ENCODE measurements at regions not wholly inside any gene's neighbourhood (a gene's known extent, or its start where the extent isn't known, plus 50 kb on each side); places are given as distances from the start of the nearest gene placed in this dataset.

DNA sequence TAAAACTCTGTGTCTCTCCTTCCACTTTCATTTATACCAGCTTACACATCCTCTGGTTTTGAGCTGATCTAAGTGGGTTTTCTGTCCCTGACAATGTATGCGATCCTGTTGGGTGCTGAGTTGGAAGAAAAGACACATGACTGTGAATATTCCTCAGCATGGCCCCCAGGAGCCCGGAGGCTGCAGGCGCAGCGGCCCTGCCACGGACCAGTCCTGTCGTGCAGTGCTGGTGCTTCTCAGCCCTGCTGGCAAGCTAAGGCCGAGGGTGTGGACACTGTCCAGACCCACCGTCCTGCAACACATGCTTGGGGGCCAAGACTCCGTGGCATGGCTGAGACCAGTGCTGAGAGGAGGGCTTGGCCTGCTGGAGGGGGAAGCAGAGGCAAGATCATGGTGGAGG is 328.9 kb upstream of the IRX2 start:
- Histone ChIP-seq H4K20me1 (ENCODE audit: insufficient read depth, low read length) (no peaks in the 10 kb centered on the region), H3K4me2 (replicated peaks; ENCODE audit: extremely low read depth, low read length, poor library complexity, severe bottlenecking) (no peak overlapping the region), H3K79me2 (ENCODE audit: insufficient read depth, low read length) (no peaks in the 10 kb centered on the region), H3K27ac (ENCODE audit: low read depth in 1 of 2, low read length in 2 of 2) (no peak overlapping the region), H3K4me1 (ENCODE audit: control insufficient read depth in 1 of 2, insufficient read depth in 2 of 2, low read length in 2 of 2) (no peaks in the 10 kb centered on the region), H3K9me3 (replicated peaks in 1 of 2; ENCODE audit: control insufficient read depth in 1 of 2, insufficient read depth in 1 of 2, low read length in 2 of 2) (peaks cover 43 to 58% of the 10 kb centered on the region in 2 donors), H3K27me3 (ENCODE audit: control insufficient read depth in 2 of 2, insufficient read depth in 2 of 2, low read length in 2 of 2) (no peaks in the 10 kb centered on the region), H2AFZ (ENCODE audit: insufficient read depth, low read depth, low read length, poor library complexity, severe bottlenecking) (no peak overlapping the region), H3K4me3 (replicated peaks in 1 of 3; ENCODE audit: low read depth in 2 of 3, low read length in 3 of 3) (no peak overlapping the region), H3K9ac (ENCODE audit: insufficient read depth, low read length, poor library complexity, severe bottlenecking) (no peak overlapping the region), H3K36me3 (replicated peaks in 1 of 2; ENCODE audit: control insufficient read depth in 1 of 2, insufficient read depth in 2 of 2, low read length in 2 of 2) (no peaks in the 10 kb centered on the region)
- intact Hi-C loops (cut with micrococcal nuclease): no loop called here
- no peak overlapping the region for H3K27ac Mint-ChIP-seq
- no peaks in the 10 kb centered on the region for H3K36me3 Mint-ChIP-seq
- no peak for DNase-seq
- 80% methylated on average over 9 of the region's 9 CpGs for WGBS (ENCODE audit: insufficient coverage)
- peaks cover 0 to 4% (median 0%) of the 10 kb centered on the region in 3 donors for H3K27me3 Mint-ChIP-seq (ENCODE audit: low read depth in 3 of 3)
- H3K4me1 Mint-ChIP-seq: no peaks in the 10 kb centered on the region
- TF ChIP-seq, protein P1, sequence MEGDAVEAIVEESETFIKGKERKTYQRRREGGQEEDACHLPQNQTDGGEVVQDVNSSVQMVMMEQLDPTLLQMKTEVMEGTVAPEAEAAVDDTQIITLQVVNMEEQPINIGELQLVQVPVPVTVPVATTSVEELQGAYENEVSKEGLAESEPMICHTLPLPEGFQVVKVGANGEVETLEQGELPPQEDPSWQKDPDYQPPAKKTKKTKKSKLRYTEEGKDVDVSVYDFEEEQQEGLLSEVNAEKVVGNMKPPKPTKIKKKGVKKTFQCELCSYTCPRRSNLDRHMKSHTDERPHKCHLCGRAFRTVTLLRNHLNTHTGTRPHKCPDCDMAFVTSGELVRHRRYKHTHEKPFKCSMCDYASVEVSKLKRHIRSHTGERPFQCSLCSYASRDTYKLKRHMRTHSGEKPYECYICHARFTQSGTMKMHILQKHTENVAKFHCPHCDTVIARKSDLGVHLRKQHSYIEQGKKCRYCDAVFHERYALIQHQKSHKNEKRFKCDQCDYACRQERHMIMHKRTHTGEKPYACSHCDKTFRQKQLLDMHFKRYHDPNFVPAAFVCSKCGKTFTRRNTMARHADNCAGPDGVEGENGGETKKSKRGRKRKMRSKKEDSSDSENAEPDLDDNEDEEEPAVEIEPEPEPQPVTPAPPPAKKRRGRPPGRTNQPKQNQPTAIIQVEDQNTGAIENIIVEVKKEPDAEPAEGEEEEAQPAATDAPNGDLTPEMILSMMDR (IDR thresholded peaks at IDR 0.05): no peak
- H3K4me3 Mint-ChIP-seq: no peak overlapping the region
- H3K9me3 Mint-ChIP-seq: peaks cover 16 to 37% (median 28%) of the 10 kb centered on the region in 7 donors

DNA sequence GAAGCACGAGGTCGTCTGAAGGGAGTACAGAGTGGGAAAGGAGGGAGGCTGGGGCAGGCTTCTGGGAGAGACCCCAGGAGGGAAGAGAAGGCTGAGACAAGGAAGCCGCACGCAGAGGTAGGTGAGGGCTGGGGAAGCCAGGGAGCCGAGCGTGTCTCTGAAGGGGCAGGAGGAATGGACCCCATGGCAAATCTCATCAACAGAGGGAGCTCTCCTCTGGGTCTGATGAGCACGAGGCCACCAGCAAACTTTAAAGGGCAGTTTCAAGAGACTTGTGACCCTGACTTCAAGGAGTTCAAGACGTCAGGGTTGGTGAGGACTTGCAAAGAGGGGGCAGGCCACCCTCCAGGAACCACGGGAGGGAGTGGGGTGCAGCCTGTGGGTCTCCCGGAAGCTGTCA is 326.2 kb upstream of the IRX2 start:
- 63% methylated on average over 10 of the region's 10 CpGs for WGBS (ENCODE audit: insufficient coverage)
- H3K9me3 Mint-ChIP-seq: peaks cover 16 to 40% (median 35%) of the 10 kb centered on the region in 7 donors
- Histone ChIP-seq H3K79me2 (ENCODE audit: insufficient read depth, low read length) (no peaks in the 10 kb centered on the region), H3K4me2 (replicated peaks; ENCODE audit: extremely low read depth, low read length, poor library complexity, severe bottlenecking) (no peak overlapping the region), H2AFZ (ENCODE audit: insufficient read depth, low read depth, low read length, poor library complexity, severe bottlenecking) (no peak overlapping the region), H4K20me1 (ENCODE audit: insufficient read depth, low read length) (no peaks in the 10 kb centered on the region), H3K9me3 (replicated peaks in 1 of 2; ENCODE audit: control insufficient read depth in 1 of 2, insufficient read depth in 1 of 2, low read length in 2 of 2) (peaks cover 49 to 75% of the 10 kb centered on the region in 2 donors), H3K9ac (ENCODE audit: insufficient read depth, low read length, poor library complexity, severe bottlenecking) (no peak overlapping the region), H3K27me3 (ENCODE audit: control insufficient read depth in 2 of 2, insufficient read depth in 2 of 2, low read length in 2 of 2) (no peaks in the 10 kb centered on the region), H3K4me1 (ENCODE audit: control insufficient read depth in 1 of 2, insufficient read depth in 2 of 2, low read length in 2 of 2) (no peaks in the 10 kb centered on the region), H3K27ac (ENCODE audit: low read depth in 1 of 2, low read length in 2 of 2) (no peak overlapping the region), H3K36me3 (replicated peaks in 1 of 2; ENCODE audit: control insufficient read depth in 1 of 2, insufficient read depth in 2 of 2, low read length in 2 of 2) (no peaks in the 10 kb centered on the region), H3K4me3 (replicated peaks in 1 of 3; ENCODE audit: low read depth in 2 of 3, low read length in 3 of 3) (no peak overlapping the region)
- no peak overlapping the region for H3K4me3 Mint-ChIP-seq
- H3K27ac Mint-ChIP-seq: no peak overlapping the region
- intact Hi-C loops (cut with micrococcal nuclease): no loop called here
- DNase-seq: no peak
- no peaks in the 10 kb centered on the region for H3K36me3 Mint-ChIP-seq
- peaks cover 0 to 4% (median 0%) of the 10 kb centered on the region in 3 donors for H3K27me3 Mint-ChIP-seq (ENCODE audit: low read depth in 3 of 3)
- TF ChIP-seq, protein P1 (IDR thresholded peaks at IDR 0.05): no peak
- no peaks in the 10 kb centered on the region for H3K4me1 Mint-ChIP-seq
